AG09319 (cell line): ENCODE measurements at regions not wholly inside any gene's neighbourhood (a gene's known extent, or its start where the extent isn't known, plus 50 kb on each side); places are given as distances from the start of the nearest gene placed in this dataset.
A peak's percentile ranks its signal among the peaks of the same experiment; 100 is the strongest.

Experiments
- DNase-seq: peaks from one replicate; pipeline ENCODE4 v3.0.0-alpha.2; 2010; ENCODE audit warnings: low read depth; ENCODE audit errors: extremely low read depth
- TF ChIP-seq, protein P1 (sequence below): IDR thresholded peaks from 2 replicates; pipeline ENCODE4 v1.5.1; 2011; ENCODE audit warnings: low read depth, mild to moderate bottlenecking, inconsistent platforms, low read length, moderate library complexity

DNA sequence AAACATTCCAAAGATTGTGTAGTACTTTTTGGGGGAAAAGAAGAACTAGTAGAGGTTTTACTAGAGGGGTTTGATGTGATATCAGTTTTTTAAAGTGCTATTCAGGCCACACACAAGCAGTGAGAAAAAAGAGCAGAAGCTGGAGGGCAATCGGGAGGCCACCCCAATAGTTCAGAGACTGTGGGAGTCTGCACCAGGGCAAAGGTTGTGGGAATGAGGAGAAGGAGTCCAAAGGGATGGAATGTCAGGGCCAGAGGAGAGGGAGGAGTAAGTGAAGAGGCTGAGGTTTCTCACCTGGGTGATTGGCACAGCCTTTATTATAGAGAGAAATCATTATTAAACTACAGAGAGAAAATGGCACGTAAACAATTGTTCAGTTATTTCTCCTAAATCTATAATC lies 134.9 kb upstream of the RAD23B start:
- TF ChIP-seq, protein P1, sequence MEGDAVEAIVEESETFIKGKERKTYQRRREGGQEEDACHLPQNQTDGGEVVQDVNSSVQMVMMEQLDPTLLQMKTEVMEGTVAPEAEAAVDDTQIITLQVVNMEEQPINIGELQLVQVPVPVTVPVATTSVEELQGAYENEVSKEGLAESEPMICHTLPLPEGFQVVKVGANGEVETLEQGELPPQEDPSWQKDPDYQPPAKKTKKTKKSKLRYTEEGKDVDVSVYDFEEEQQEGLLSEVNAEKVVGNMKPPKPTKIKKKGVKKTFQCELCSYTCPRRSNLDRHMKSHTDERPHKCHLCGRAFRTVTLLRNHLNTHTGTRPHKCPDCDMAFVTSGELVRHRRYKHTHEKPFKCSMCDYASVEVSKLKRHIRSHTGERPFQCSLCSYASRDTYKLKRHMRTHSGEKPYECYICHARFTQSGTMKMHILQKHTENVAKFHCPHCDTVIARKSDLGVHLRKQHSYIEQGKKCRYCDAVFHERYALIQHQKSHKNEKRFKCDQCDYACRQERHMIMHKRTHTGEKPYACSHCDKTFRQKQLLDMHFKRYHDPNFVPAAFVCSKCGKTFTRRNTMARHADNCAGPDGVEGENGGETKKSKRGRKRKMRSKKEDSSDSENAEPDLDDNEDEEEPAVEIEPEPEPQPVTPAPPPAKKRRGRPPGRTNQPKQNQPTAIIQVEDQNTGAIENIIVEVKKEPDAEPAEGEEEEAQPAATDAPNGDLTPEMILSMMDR = no peak
- DNase-seq = no peak

DNA sequence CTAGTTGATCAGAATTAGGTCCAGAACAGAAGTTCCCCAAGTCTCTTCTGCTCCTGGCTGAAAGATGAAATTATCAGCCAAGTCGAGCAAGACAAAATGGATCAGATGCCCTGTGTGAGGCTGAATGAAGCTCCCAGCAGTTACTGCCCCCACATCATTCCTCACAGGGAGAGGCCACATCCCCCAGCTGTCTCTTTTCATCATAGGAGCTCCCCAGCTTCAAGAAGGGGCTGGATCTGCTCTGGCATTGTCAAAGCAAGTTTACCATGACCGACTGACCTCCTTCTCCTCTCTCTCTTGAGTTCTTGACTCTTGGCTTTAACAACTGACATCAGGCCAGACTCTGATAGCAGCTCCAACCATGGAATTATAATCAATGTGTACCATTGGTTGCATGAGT lies 133.3 kb upstream of the RAD23B start:
- DNase-seq = no peak
- TF ChIP-seq, protein P1 = no peak

DNA sequence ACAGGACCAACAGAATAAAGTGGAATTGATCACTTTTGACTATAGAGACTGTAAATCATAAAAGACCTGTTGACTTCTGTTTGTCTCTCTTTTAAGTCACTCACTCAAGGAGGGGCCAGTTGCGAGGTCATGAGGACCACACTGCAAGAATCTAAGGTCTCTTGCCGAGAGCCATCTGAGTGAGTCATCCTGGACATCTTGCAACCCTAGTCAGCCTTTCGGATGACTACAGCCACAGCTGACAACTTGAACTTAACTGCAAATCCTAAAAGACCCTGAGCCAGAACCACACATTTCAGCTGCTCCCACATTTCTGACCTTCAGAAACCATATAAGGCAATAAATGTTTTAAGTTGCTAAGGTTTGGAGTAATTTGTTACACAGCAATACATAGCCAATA lies 129.7 kb upstream of the RAD23B start:
- no peak for DNase-seq

DNA sequence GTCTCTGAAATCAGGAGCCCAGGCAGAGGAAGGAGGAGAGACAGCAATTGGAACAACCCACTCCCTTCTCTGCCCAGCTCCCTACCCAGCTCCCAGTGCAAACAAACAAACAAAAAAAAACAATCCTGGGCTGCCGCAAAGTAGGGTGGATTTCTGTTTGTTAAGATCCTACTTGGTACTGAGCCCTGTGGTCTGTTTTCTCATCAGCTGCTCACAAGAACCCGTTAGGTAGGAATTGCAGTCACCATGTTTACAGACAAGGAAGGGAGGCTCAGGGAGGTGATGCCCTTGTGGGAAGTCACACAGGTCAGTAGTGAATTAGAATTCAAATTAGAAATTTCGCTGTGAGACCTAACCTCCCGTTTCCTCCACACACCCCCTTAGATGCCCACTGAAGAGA lies 128.8 kb upstream of the RAD23B start:
- DNase-seq = no peak
- TF ChIP-seq, protein P1 = no peak

More for the DNA sequence above, 129.7 kb upstream of the RAD23B start:
- TF ChIP-seq, protein P1 = no peak

DNA sequence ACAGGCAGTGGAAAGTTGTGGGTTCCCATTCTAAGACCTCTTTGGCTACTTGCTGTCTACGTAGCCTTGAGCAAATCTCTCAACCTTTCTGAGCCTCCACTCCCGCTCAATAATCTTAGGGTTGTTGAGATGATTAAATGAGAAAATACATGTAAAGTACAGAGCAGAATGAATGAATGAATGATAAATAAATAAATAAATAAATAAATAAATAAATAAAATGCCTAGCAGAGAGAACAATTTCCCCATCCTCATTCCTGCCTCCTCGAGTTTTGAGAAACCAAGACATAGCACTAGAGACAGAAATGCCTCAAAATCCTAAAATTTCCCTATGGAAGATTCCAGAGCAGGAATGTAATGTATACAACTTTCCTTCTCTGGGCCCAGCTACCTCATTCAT lies 128.3 kb upstream of the RAD23B start:
- DNase-seq = no peak
- TF ChIP-seq, protein P1 = no peak

DNA sequence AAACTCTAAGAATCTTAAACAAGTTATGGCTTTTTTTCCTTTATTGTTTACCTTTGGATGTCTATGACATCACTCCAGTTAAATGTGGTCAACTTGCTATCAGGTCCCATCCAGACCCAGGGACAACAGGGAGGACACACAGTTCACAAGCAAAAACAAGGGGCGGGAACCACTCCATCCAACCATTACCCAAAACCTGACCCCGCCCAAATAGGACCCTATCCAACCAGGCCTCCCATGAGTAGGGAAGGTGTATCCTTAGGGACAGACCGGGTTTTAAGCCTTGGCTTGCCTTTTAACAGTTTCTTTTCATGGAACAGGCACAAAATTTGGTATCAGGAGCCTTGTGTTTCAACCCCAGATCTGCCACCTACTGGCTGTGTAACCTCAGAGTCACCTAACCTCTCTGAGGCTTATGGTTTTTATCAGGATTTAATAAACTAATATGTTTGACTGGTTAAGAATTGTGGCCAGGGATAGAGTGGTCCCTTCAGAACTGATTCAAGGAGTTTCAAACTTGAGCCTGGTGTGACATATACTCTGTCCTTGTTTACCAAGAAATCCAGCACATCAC lies 127.7 kb upstream of the RAD23B start:
- no peak for DNase-seq
- TF ChIP-seq, protein P1 = peak; percentile 3; the same call in 1 of the 2 replicates

DNA sequence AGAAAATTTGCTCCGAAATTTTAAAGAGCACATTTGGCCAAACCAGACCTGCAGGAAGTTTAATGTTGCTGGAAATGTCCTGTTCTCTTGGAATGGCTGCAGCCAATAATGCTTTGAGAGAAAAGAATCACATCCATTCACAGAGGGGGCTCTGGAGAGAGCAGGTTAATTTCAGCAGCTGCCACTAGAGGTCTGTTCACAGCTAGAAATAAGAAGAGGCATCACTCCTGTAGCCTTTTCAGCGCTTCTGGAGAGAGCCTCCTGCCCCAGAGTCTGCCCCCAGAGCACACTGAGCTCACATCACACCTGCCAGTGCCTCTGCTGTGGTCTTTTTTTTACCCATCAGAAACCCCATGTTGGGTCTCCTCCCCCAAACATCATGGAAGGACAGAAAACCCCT lies 124.8 kb upstream of the RAD23B start:
- TF ChIP-seq, protein P1 = peak; percentile 43

More for the DNA sequence above, 124.8 kb upstream of the RAD23B start:
- DNase-seq = no peak
